KMS-11 (cell line): ENCODE measurements at regions not wholly inside any gene's neighbourhood (a gene's known extent, or its start where the extent isn't known, plus 50 kb on each side); places are given as distances from the start of the nearest gene placed in this dataset.

Experiments used
- H2AFZ ChIP-seq: fragments of 200-600 bp; sonication (generic); 2 replicates; pipeline ENCODE4 v1.6.1; 2016; ENCODE audit warnings: antibody characterized with exemption, mixed run types, low read depth
- H3K27ac ChIP-seq: fragments of 200-600 bp; sonication (generic); 2 replicates; pipeline ENCODE4 v1.6.1; 2016; ENCODE audit warnings: mild to moderate bottlenecking, mixed run types
- H3K27me3 ChIP-seq: fragments of 200-600 bp; sonication (generic); 2 replicates; pipeline ENCODE4 v1.6.1; 2017; ENCODE audit warnings: mild to moderate bottlenecking, low read depth, mixed run types, moderate library complexity; ENCODE audit not compliant: insufficient read depth
- H3K36me3 ChIP-seq: fragments of 200-600 bp; sonication (generic); 2 replicates; pipeline ENCODE4 v1.6.1; 2017; ENCODE audit warnings: mild to moderate bottlenecking, mixed run types; ENCODE audit not compliant: insufficient read depth
- H3K4me1 ChIP-seq: fragments of 200-600 bp; sonication (generic); 2 replicates; pipeline ENCODE4 v1.6.1; 2016; ENCODE audit warnings: mild to moderate bottlenecking, low read depth, mixed run types; ENCODE audit not compliant: poor library complexity, severe bottlenecking
- H3K4me2 ChIP-seq: fragments of 200-600 bp; sonication (generic); 2 replicates; pipeline ENCODE4 v1.7.0; 2016; ENCODE audit warnings: mild to moderate bottlenecking, mixed run types
- H3K4me3 ChIP-seq: fragments of 200-600 bp; sonication (generic); IDR thresholded peaks from 2 replicates; pipeline ENCODE4 v1.6.1; 2017; ENCODE audit warnings: low read depth, low read length, mixed read lengths; ENCODE audit not compliant: insufficient read depth
- H3K79me2 ChIP-seq: fragments of 200-600 bp; sonication (generic); 2 replicates; pipeline ENCODE4 v1.6.1; 2016; ENCODE audit warnings: low read depth, mixed run types; ENCODE audit not compliant: insufficient read depth
- H3K9ac ChIP-seq: fragments of 200-600 bp; sonication (generic); 2 replicates; pipeline ENCODE4 v1.6.1; 2016; ENCODE audit warnings: mild to moderate bottlenecking, mixed run types
- H4K20me1 ChIP-seq: fragments of 200-600 bp; sonication (generic); 2 replicates; pipeline ENCODE4 v1.6.1; 2016; ENCODE audit warnings: mild to moderate bottlenecking, mixed run types; ENCODE audit not compliant: insufficient read depth
- CTCF ChIP-seq: fragments of 200-600 bp; sonication (generic); conservative IDR thresholded peaks from 2 replicates; pipeline ENCODE4 v1.6.1; 2017; ENCODE audit warnings: low read depth, mild to moderate bottlenecking, antibody characterized with exemption, low read length, moderate library complexity, mixed read lengths

DNA sequence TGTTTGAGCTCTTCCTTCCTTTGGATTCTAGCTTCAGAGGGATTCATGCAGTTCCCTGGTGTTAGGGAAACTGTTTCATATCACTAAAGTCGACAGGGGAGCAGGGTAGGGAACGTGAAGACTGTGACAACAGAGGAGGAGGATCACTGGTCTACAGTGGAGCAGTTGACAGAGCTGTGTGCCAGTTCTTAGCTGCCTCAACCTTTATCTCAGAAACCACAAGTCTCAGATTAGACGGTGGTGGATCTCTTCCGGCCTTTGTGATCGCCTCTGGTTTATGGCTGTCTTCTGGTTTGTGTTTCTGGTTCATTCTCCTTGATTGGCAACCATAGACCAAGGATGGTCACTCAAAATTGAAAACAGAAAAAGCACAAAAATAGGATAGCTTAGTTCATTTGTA is 538.9 kb upstream of the API5 start:
- Histone ChIP-seq H3K4me2 (no peak overlapping the region), H2AFZ (no peak overlapping the region), H4K20me1 (no peaks in the 10 kb centered on the region), H3K9ac (no peak overlapping the region), H3K4me1 (no peaks in the 10 kb centered on the region), H3K79me2 (no peaks in the 10 kb centered on the region), H3K4me3 (no peak overlapping the region), H3K27ac (no peak overlapping the region), H3K27me3 (no peaks in the 10 kb centered on the region), H3K36me3 (no peaks in the 10 kb centered on the region)
- TF ChIP-seq CTCF, result no peak

DNA sequence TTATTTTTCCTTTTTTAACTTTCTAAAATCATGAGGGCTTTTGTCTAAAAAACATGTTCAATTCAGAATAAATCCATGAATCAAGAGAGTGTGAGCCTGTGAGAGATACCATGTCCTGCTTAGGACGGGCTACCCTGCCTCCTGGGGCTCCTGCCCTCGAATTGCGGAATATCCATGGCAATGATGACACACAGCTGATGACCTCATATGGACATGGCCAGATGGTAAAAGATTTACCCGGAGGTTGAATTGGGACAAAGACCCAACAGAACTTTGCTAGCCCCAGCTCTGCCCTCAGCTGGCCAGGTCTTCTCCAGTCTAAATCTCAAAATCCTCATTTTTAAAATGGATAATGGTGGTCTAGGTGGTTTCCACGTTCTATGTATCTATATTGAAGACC is 538.1 kb upstream of the API5 start:
- Histone ChIP-seq H3K79me2 (no peaks in the 10 kb centered on the region), H3K27ac (no peak overlapping the region), H3K27me3 (no peaks in the 10 kb centered on the region), H3K9ac (no peak overlapping the region), H4K20me1 (no peaks in the 10 kb centered on the region), H3K36me3 (no peaks in the 10 kb centered on the region), H3K4me2 (no peak overlapping the region), H3K4me1 (no peaks in the 10 kb centered on the region), H3K4me3 (no peak overlapping the region), H2AFZ (no peak overlapping the region)
- no peak for TF ChIP-seq CTCF

- Histone ChIP-seq H3K4me2 (no peak overlapping the region), H3K27me3 (no peaks in the 10 kb centered on the region), H3K36me3 (no peaks in the 10 kb centered on the region), H3K9ac (no peak overlapping the region), H3K79me2 (no peaks in the 10 kb centered on the region), H2AFZ (no peak overlapping the region), H3K4me3 (no peak overlapping the region), H3K4me1 (no peaks in the 10 kb centered on the region), H4K20me1 (no peaks in the 10 kb centered on the region), H3K27ac (no peak overlapping the region)
- no peak for TF ChIP-seq CTCF
Observed at GRCh38 chr11:42774567-42774966, 537.2 kb upstream of the API5 start.

DNA sequence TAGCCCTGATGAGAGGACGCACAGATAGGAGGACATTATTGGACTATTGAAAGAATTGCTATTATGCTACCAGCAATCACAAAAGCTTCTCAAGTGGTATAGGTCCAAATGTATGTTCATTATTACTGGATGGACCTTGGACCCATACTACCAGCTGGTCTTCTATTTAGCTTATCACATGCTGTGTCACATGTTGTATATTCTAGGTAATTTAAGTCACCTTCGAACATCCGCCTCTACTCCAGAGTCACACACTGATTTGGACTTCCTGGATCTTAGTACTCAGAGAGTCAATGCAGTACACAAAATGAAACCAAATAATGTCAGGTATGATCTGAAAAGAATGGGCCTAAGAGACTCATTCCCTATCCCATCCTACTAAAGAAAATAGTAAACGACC is 534.0 kb upstream of the API5 start:
- Histone ChIP-seq H3K4me2 (no peak overlapping the region), H4K20me1 (no peaks in the 10 kb centered on the region), H3K9ac (no peak overlapping the region), H3K4me3 (no peak overlapping the region), H3K27ac (no peak overlapping the region), H2AFZ (no peak overlapping the region), H3K27me3 (no peaks in the 10 kb centered on the region), H3K36me3 (no peaks in the 10 kb centered on the region), H3K79me2 (no peaks in the 10 kb centered on the region), H3K4me1 (no peaks in the 10 kb centered on the region)
- no peak for TF ChIP-seq CTCF

- TF ChIP-seq CTCF, result no peak; the same call in 1 of the 2 replicates
- Histone ChIP-seq H3K27ac (no peak overlapping the region), H4K20me1 (no peaks in the 10 kb centered on the region), H3K9ac (no peak overlapping the region), H3K4me3 (no peak overlapping the region), H3K4me1 (no peaks in the 10 kb centered on the region), H2AFZ (no peak overlapping the region), H3K79me2 (no peaks in the 10 kb centered on the region), H3K4me2 (no peak overlapping the region), H3K27me3 (no peaks in the 10 kb centered on the region), H3K36me3 (no peaks in the 10 kb centered on the region)
Observed at GRCh38 chr11:42778193-42778592, 533.6 kb upstream of the API5 start.
